ENCODE measurements at regions not wholly inside any gene's neighbourhood (a gene's known extent, or its start where the extent isn't known, plus 50 kb on each side); places are given as distances from the start of the nearest gene placed in this dataset.

DNA sequence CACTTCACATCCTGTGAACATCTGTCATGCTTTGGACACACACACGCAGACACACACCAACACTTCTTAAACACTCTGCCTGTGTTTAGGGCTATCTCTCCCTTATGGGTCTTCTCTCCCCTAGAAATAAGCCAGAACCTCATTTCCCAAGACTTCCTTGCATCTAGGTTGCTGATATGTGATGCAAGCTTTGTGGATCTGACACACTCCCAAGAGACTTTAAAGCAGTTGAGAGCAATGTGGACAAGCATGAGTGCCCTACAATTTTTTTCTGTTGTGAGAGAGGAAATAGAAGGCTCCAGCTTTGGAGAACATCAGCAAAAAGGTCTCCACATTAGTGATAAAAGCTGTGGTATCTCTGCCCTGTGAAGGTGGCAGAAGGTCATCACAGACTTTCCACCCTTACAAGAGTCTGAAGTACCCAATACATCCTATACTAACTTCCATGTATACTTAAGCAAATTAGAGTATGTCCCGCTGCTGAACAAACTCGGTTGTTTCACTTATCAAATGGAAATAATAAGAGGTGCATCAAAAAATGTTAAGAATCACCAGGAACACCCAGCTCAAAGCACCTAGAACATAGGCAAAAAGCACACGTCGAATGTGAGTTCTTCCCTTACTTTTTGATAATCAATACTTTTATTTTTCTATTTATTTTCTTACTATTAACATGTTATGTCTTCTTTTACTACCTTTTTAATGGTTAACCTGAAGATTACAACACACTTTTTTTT lies 267.6 kb downstream of the SETD4 start:
- TF ChIP-seq, protein P1, sequence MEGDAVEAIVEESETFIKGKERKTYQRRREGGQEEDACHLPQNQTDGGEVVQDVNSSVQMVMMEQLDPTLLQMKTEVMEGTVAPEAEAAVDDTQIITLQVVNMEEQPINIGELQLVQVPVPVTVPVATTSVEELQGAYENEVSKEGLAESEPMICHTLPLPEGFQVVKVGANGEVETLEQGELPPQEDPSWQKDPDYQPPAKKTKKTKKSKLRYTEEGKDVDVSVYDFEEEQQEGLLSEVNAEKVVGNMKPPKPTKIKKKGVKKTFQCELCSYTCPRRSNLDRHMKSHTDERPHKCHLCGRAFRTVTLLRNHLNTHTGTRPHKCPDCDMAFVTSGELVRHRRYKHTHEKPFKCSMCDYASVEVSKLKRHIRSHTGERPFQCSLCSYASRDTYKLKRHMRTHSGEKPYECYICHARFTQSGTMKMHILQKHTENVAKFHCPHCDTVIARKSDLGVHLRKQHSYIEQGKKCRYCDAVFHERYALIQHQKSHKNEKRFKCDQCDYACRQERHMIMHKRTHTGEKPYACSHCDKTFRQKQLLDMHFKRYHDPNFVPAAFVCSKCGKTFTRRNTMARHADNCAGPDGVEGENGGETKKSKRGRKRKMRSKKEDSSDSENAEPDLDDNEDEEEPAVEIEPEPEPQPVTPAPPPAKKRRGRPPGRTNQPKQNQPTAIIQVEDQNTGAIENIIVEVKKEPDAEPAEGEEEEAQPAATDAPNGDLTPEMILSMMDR (conservative IDR thresholded peaks at IDR 0.05; ENCODE audit: low read length) = no peak
- TF ChIP-seq EZH2phosphoT487 (IDR thresholded peaks at IDR 0.05; ENCODE audit: borderline replicate concordance) = no peak
